ENCODE measurements at regions not wholly inside any gene's neighbourhood (a gene's known extent, or its start where the extent isn't known, plus 50 kb on each side); places are given as distances from the start of the nearest gene placed in this dataset.
"Not testable (repeated sequence)": the region's sequence is repeated elsewhere in the genome, so short reads cannot be mapped to it uniquely, and the experiment has no call there.

- Histone ChIP-seq H3K36me3 (ENCODE audit: control insufficient read depth, insufficient read depth, low read length) (no peaks in the 10 kb centered on the region), H3K4me1 (ENCODE audit: control insufficient read depth, insufficient read depth, low read length) (no peaks in the 10 kb centered on the region), H3K27me3 (ENCODE audit: control insufficient read depth, insufficient read depth, low read length) (no peaks in the 10 kb centered on the region), H3K4me3 (ENCODE audit: low read length) (no peak overlapping the region), H3K27ac (ENCODE audit: low read length) (no peak overlapping the region), H3K9me3 (replicated peaks; ENCODE audit: control insufficient read depth, low read depth, low read length) (no peaks in the 10 kb centered on the region)
- no peak for DNase-seq
- WGBS (ENCODE audit: insufficient coverage): no CpG with 5 or more reads among the region's 2 CpGs
Measured at GRCh38 chr7:41567731-41568114, 135.2 kb downstream of the INHBA start.

GRCh38 chr7:41567031-41567730, 135.7 kb downstream of the INHBA start:
- H3K36me3 ChIP-seq (ENCODE audit: control insufficient read depth, insufficient read depth, low read length): no peaks in the 10 kb centered on the region
- peak; percentile 22 for DNase-seq
- no peaks in the 10 kb centered on the region for H3K4me1 ChIP-seq (ENCODE audit: control insufficient read depth, insufficient read depth, low read length)
- no CpG with 5 or more reads among the region's 1 CpG for WGBS (ENCODE audit: insufficient coverage)
- H3K4me3 ChIP-seq (ENCODE audit: low read length): no peak overlapping the region
- H3K9me3 ChIP-seq (replicated peaks; ENCODE audit: control insufficient read depth, low read depth, low read length): no peaks in the 10 kb centered on the region
- H3K27ac ChIP-seq (ENCODE audit: low read length): no peak overlapping the region
- H3K27me3 ChIP-seq (ENCODE audit: control insufficient read depth, insufficient read depth, low read length): no peaks in the 10 kb centered on the region

GRCh38 chr7:41566581-41566980, 136.3 kb downstream of the INHBA start:
- 82% methylated on average over 1 of the region's 4 CpGs for WGBS (ENCODE audit: insufficient coverage)

GRCh38 chr7:41565655-41566054, 137.2 kb downstream of the INHBA start:
- 85% methylated on average over 3 of the region's 4 CpGs for WGBS (ENCODE audit: insufficient coverage)
- H3K27ac ChIP-seq (ENCODE audit: low read length): no peak overlapping the region
- H3K4me3 ChIP-seq (ENCODE audit: low read length): no peak overlapping the region
- H3K9me3 ChIP-seq (replicated peaks; ENCODE audit: control insufficient read depth, low read depth, low read length): no peaks in the 10 kb centered on the region
- no peaks in the 10 kb centered on the region for H3K27me3 ChIP-seq (ENCODE audit: control insufficient read depth, insufficient read depth, low read length)
- no peaks in the 10 kb centered on the region for H3K4me1 ChIP-seq (ENCODE audit: control insufficient read depth, insufficient read depth, low read length)
- no peak for DNase-seq
- H3K36me3 ChIP-seq (ENCODE audit: control insufficient read depth, insufficient read depth, low read length): no peaks in the 10 kb centered on the region

More at GRCh38 chr7:41566581-41566980, 136.3 kb downstream of the INHBA start:
- DNase-seq: no peak
- H3K27me3 ChIP-seq (ENCODE audit: control insufficient read depth, insufficient read depth, low read length): no peaks in the 10 kb centered on the region
- H3K36me3 ChIP-seq (ENCODE audit: control insufficient read depth, insufficient read depth, low read length): no peaks in the 10 kb centered on the region
- H3K4me1 ChIP-seq (ENCODE audit: control insufficient read depth, insufficient read depth, low read length): no peaks in the 10 kb centered on the region
- no peaks in the 10 kb centered on the region for H3K9me3 ChIP-seq (replicated peaks; ENCODE audit: control insufficient read depth, low read depth, low read length)
- H3K27ac ChIP-seq (ENCODE audit: low read length): no peak overlapping the region
- H3K4me3 ChIP-seq (ENCODE audit: low read length): no peak overlapping the region

- DNase-seq: no peak
- H3K9me3 ChIP-seq (replicated peaks; ENCODE audit: control insufficient read depth, low read depth, low read length): no peaks in the 10 kb centered on the region
- H3K4me1 ChIP-seq (ENCODE audit: control insufficient read depth, insufficient read depth, low read length): no peaks in the 10 kb centered on the region
- 80% methylated on average over 1 of the region's 3 CpGs for WGBS (ENCODE audit: insufficient coverage)
- no peaks in the 10 kb centered on the region for H3K27me3 ChIP-seq (ENCODE audit: control insufficient read depth, insufficient read depth, low read length)
- no peak overlapping the region for H3K27ac ChIP-seq (ENCODE audit: low read length)
- H3K36me3 ChIP-seq (ENCODE audit: control insufficient read depth, insufficient read depth, low read length): no peaks in the 10 kb centered on the region
- H3K4me3 ChIP-seq (ENCODE audit: low read length): no peak overlapping the region
Measured at GRCh38 chr7:41559426-41559825, 143.5 kb downstream of the INHBA start.

- H3K27me3 ChIP-seq (ENCODE audit: control insufficient read depth, insufficient read depth, low read length): no peaks in the 10 kb centered on the region
- H3K4me3 ChIP-seq (ENCODE audit: low read length): no peak overlapping the region
- no peaks in the 10 kb centered on the region for H3K9me3 ChIP-seq (replicated peaks; ENCODE audit: control insufficient read depth, low read depth, low read length)
- no peak overlapping the region for H3K27ac ChIP-seq (ENCODE audit: low read length)
- no peaks in the 10 kb centered on the region for H3K4me1 ChIP-seq (ENCODE audit: control insufficient read depth, insufficient read depth, low read length)
- no peak for DNase-seq
- H3K36me3 ChIP-seq (ENCODE audit: control insufficient read depth, insufficient read depth, low read length): no peaks in the 10 kb centered on the region
Measured at GRCh38 chr7:41554481-41554880, 148.4 kb downstream of the INHBA start.

GRCh38 chr7:41550046-41550445, 152.8 kb downstream of the INHBA start:
- not testable (repeated sequence) for H3K4me3 ChIP-seq (ENCODE audit: low read length); H3K36me3 ChIP-seq (ENCODE audit: control insufficient read depth, insufficient read depth, low read length); H3K27me3 ChIP-seq (ENCODE audit: control insufficient read depth, insufficient read depth, low read length); H3K9me3 ChIP-seq (replicated peaks; ENCODE audit: control insufficient read depth, low read depth, low read length); DNase-seq; H3K27ac ChIP-seq (ENCODE audit: low read length); H3K4me1 ChIP-seq (ENCODE audit: control insufficient read depth, insufficient read depth, low read length)

GRCh38 chr7:41544241-41544640, 158.6 kb downstream of the INHBA start:
- no peaks in the 10 kb centered on the region for H3K27me3 ChIP-seq (ENCODE audit: control insufficient read depth, insufficient read depth, low read length)
- no peak overlapping the region for H3K4me3 ChIP-seq (ENCODE audit: low read length)
- DNase-seq: no peak
- H3K36me3 ChIP-seq (ENCODE audit: control insufficient read depth, insufficient read depth, low read length): no peaks in the 10 kb centered on the region
- H3K27ac ChIP-seq (ENCODE audit: low read length): no peak overlapping the region
- WGBS (ENCODE audit: insufficient coverage): no CpG with 5 or more reads among the region's 5 CpGs
- no peaks in the 10 kb centered on the region for H3K9me3 ChIP-seq (replicated peaks; ENCODE audit: control insufficient read depth, low read depth, low read length)
- no peaks in the 10 kb centered on the region for H3K4me1 ChIP-seq (ENCODE audit: control insufficient read depth, insufficient read depth, low read length)

- Histone ChIP-seq H3K27me3 (ENCODE audit: control insufficient read depth, insufficient read depth, low read length) (no peaks in the 10 kb centered on the region), H3K9me3 (replicated peaks; ENCODE audit: control insufficient read depth, low read depth, low read length) (no peaks in the 10 kb centered on the region), H3K4me1 (ENCODE audit: control insufficient read depth, insufficient read depth, low read length) (no peaks in the 10 kb centered on the region), H3K36me3 (ENCODE audit: control insufficient read depth, insufficient read depth, low read length) (no peaks in the 10 kb centered on the region), H3K4me3 (ENCODE audit: low read length) (no peak overlapping the region), H3K27ac (ENCODE audit: low read length) (no peak overlapping the region)
- WGBS (ENCODE audit: insufficient coverage): 83% methylated on average over 2 of the region's 3 CpGs
- peak; percentile 20 for DNase-seq
Measured at GRCh38 chr7:41540601-41541000, 162.3 kb downstream of the INHBA start.

GRCh38 chr7:41538810-41539724, 163.8 kb downstream of the INHBA start:
- no CpG with 5 or more reads among the region's 8 CpGs for WGBS (ENCODE audit: insufficient coverage)
- H3K9me3 ChIP-seq (replicated peaks; ENCODE audit: control insufficient read depth, low read depth, low read length): no peaks in the 10 kb centered on the region
- no peak overlapping the region for H3K4me3 ChIP-seq (ENCODE audit: low read length)
- H3K36me3 ChIP-seq (ENCODE audit: control insufficient read depth, insufficient read depth, low read length): no peaks in the 10 kb centered on the region
- no peaks in the 10 kb centered on the region for H3K4me1 ChIP-seq (ENCODE audit: control insufficient read depth, insufficient read depth, low read length)
- DNase-seq: peak; percentile 24
- H3K27ac ChIP-seq (ENCODE audit: low read length): no peak overlapping the region
- no peaks in the 10 kb centered on the region for H3K27me3 ChIP-seq (ENCODE audit: control insufficient read depth, insufficient read depth, low read length)

Measured in muscle of leg (tissue), 3 donors.